Tibial nerve (tissue), 4 donors: ENCODE measurements at regions not wholly inside any gene's neighbourhood (a gene's known extent, or its start where the extent isn't known, plus 50 kb on each side); places are given as distances from the start of the nearest gene placed in this dataset.

Source experiments
- DNase-seq, 2 donors: peaks; one replicate each; pipeline ENCODE4 v3.0.0-alpha.2; 2019; ENCODE audit warnings: low spot score in 2 of 2
- H3K27ac ChIP-seq, 4 donors: fragments of 200-600 bp; sonication (generic) in 3 of 4; one replicate each; pipeline ENCODE4 v1.5.1; 2017 to 2019; ENCODE audit warnings: mild to moderate bottlenecking in 1 of 4
- H3K27me3 ChIP-seq, 2 donors: fragments of 200-600 bp; sonication (generic) in 1 of 2; one replicate each; pipeline versions ENCODE4 v1.5.1 to v1.6.0; 2017 to 2019
- H3K36me3 ChIP-seq, 3 donors: fragments of 200-600 bp; sonication (generic); one replicate each; pipeline ENCODE4 v1.5.1; 2018 to 2019
- H3K4me1 ChIP-seq, 4 donors: fragments of 200-600 bp; sonication (generic) in 3 of 4; one replicate each; pipeline ENCODE4 v1.5.1; 2017 to 2019
- H3K4me3 ChIP-seq, 4 donors: fragments of 200-600 bp; sonication (generic) in 3 of 4; one replicate each; pipeline ENCODE4 v1.5.1; 2017 to 2019; ENCODE audit warnings: mild to moderate bottlenecking in 1 of 4, moderate library complexity in 1 of 4
- H3K9me3 ChIP-seq, 4 donors: fragments of 200-600 bp; sonication (generic) in 3 of 4; one replicate each; pipeline ENCODE4 v1.5.1; 2017 to 2019
- CTCF ChIP-seq, 5 experiments: fragments of 200-600 bp in 3 of 5; fragments of 450-650 bp in 2 of 5; sonication (generic) in 3 of 5; IDR thresholded peaks; one replicate each; pipeline ENCODE4 v1.5.1; 2016 to 2019; ENCODE audit warnings: antibody characterized with exemption in 5 of 5, mild to moderate bottlenecking in 3 of 5, moderate library complexity in 2 of 5
- EP300 ChIP-seq, 2 donors: sonication (generic); formaldehyde crosslinking; IDR thresholded peaks; one replicate each; pipeline ENCODE4 v1.6.1; 2017; ENCODE audit warnings: antibody characterized with exemption in 2 of 2, mild to moderate bottlenecking in 1 of 2
- POLR2A ChIP-seq, 2 donors: fragments of 450-650 bp; IDR thresholded peaks; one replicate each; pipeline ENCODE4 v1.6.1; 2017; ENCODE audit warnings: antibody characterized with exemption in 2 of 2, mild to moderate bottlenecking in 2 of 2, moderate library complexity in 2 of 2
- WGBS, 2 donors: methylation state at CpG; one replicate each; pipeline ENCODE4 v1.1.5; 2018; 5-methylcytosine and 5-hydroxymethylcytosine counted together

GRCh38 chr3:137542049-137542448, 222.1 kb upstream of the SOX14 start:
- Histone ChIP-seq H3K9me3 (peaks cover 0 to 30% (median 0%) of the 10 kb centered on the region in 4 donors), H3K27me3 (no peaks in the 10 kb centered on the region), H3K36me3 (no peaks in the 10 kb centered on the region), H3K4me1 (no peaks in the 10 kb centered on the region), H3K27ac (no peak overlapping the region), H3K4me3 (no peak overlapping the region)
- WGBS, 2 donors, result 50 to 91% methylated on average over 1 to 3 of the region's 3 CpGs
- TF ChIP-seq CTCF (IDR thresholded peaks at IDR 0.05), result no peak
- TF ChIP-seq EP300 (IDR thresholded peaks at IDR 0.05), result no peak
- no peak for TF ChIP-seq POLR2A (IDR thresholded peaks at IDR 0.05)
- no peak for DNase-seq

- Histone ChIP-seq H3K36me3 (no peaks in the 10 kb centered on the region), H3K4me3 (no peak overlapping the region), H3K27ac (no peak overlapping the region), H3K4me1 (no peaks in the 10 kb centered on the region), H3K27me3 (no peaks in the 10 kb centered on the region), H3K9me3 (no peaks in the 10 kb centered on the region)
- TF ChIP-seq CTCF (IDR thresholded peaks at IDR 0.05), result no peak
- TF ChIP-seq POLR2A (IDR thresholded peaks at IDR 0.05), result no peak
- no peak for TF ChIP-seq EP300 (IDR thresholded peaks at IDR 0.05)
- WGBS, 2 donors, result 80 to 90% methylated on average over 2 of the region's 2 CpGs
- no peak for DNase-seq
Measured at GRCh38 chr3:137554242-137554641, 209.9 kb upstream of the SOX14 start.

GRCh38 chr3:137568880-137569279, 195.2 kb upstream of the SOX14 start:
- Histone ChIP-seq H3K9me3 (no peaks in the 10 kb centered on the region), H3K4me3 (no peak overlapping the region), H3K27ac (no peak overlapping the region), H3K4me1 (no peaks in the 10 kb centered on the region), H3K36me3 (no peaks in the 10 kb centered on the region), H3K27me3 (no peaks in the 10 kb centered on the region)
- TF ChIP-seq EP300 (IDR thresholded peaks at IDR 0.05) (no peak), CTCF (IDR thresholded peaks at IDR 0.05) (no peak), POLR2A (IDR thresholded peaks at IDR 0.05) (no peak)
- no peak for DNase-seq

GRCh38 chr3:137572931-137573330, 191.2 kb upstream of the SOX14 start:
- 42 to 44% methylated on average over 3 of the region's 3 CpGs for WGBS, 2 donors
- H3K27me3 ChIP-seq, result no peaks in the 10 kb centered on the region
- H3K4me3 ChIP-seq, result no peak overlapping the region
- H3K36me3 ChIP-seq, result no peaks in the 10 kb centered on the region
- H3K9me3 ChIP-seq, result peaks cover 0 to 3% (median 0%) of the 10 kb centered on the region in 4 donors
- TF ChIP-seq CTCF (IDR thresholded peaks at IDR 0.05), result no peak
- TF ChIP-seq POLR2A (IDR thresholded peaks at IDR 0.05), result no peak
- no peak for TF ChIP-seq EP300 (IDR thresholded peaks at IDR 0.05)
- H3K27ac ChIP-seq, result no peak overlapping the region
- no peak for DNase-seq
- H3K4me1 ChIP-seq, result no peaks in the 10 kb centered on the region

- Histone ChIP-seq H3K4me1 (no peaks in the 10 kb centered on the region), H3K27ac (no peak overlapping the region), H3K27me3 (no peaks in the 10 kb centered on the region), H3K9me3 (peaks cover 0 to 7% (median 0%) of the 10 kb centered on the region in 4 donors), H3K4me3 (no peak overlapping the region), H3K36me3 (no peaks in the 10 kb centered on the region)
- no peak for DNase-seq
- no peak for TF ChIP-seq CTCF (IDR thresholded peaks at IDR 0.05)
- no peak for TF ChIP-seq POLR2A (IDR thresholded peaks at IDR 0.05)
- no peak for TF ChIP-seq EP300 (IDR thresholded peaks at IDR 0.05)
- 38 to 50% methylated on average over 1 of the region's 1 CpG for WGBS, 2 donors
Measured at GRCh38 chr3:137582484-137582883, 181.6 kb upstream of the SOX14 start.
